Kidney capillary endothelial cell (primary cell): ENCODE measurements at regions not wholly inside any gene's neighbourhood (a gene's known extent, or its start where the extent isn't known, plus 50 kb on each side); places are given as distances from the start of the nearest gene placed in this dataset.
A peak's percentile ranks its signal among the peaks of the same experiment; 100 is the strongest.
"Not testable (repeated sequence)": the region's sequence is repeated elsewhere in the genome, so short reads cannot be mapped to it uniquely, and the experiment has no call there.

Experiments
- DNase-seq: peaks from one replicate; pipeline ENCODE4 v3.0.0-alpha.2; 2018; ENCODE audit warnings: low spot score

- DNase-seq = no peak
These were observed 370.3 kb upstream of the JARID2 start for GRCh38 chr6:14875481-14876063.

- peak; percentile 82 for DNase-seq
These were observed 368.9 kb upstream of the JARID2 start for GRCh38 chr6:14876778-14877613.

- DNase-seq = no peak
These were observed 368.1 kb upstream of the JARID2 start for GRCh38 chr6:14877758-14878157.

GRCh38 chr6:14880052-14880451, 365.8 kb upstream of the JARID2 start:
- no peak for DNase-seq

DNA sequence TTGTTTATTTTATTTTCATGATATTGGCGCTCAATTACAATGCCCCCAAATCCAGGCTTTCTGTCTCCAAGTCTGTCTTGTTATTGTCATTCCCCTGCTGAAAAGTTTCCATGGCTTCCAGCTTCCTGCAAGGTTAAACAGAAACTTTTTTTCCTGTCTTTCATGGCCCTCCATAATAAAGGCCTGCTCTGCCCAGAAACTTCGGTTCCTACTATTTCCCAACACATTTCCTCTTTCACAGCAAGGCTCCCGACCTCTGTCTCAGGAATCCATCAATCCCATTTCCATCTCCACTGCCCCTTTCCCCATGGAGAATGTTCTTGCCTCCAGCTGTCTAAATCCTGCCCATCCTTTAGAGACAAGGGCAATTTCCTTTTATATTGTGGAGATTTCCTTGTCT, 365.2 kb upstream of the JARID2 start:
- DNase-seq = peak; percentile 18

- peak; percentile 88 for DNase-seq
These were observed 364.5 kb upstream of the JARID2 start for GRCh38 chr6:14881398-14881797.

GRCh38 chr6:14882394-14883026, 363.4 kb upstream of the JARID2 start:
- DNase-seq = no peak

- DNase-seq = no peak
These were observed 361.9 kb upstream of the JARID2 start for GRCh38 chr6:14883921-14884320.

- no peak for DNase-seq
These were observed 360.4 kb upstream of the JARID2 start for GRCh38 chr6:14885498-14885897.

- DNase-seq = no peak
These were observed 358.7 kb upstream of the JARID2 start for GRCh38 chr6:14887181-14887580.

- no peak for DNase-seq
These were observed 357.8 kb upstream of the JARID2 start for GRCh38 chr6:14887986-14888574.

DNA sequence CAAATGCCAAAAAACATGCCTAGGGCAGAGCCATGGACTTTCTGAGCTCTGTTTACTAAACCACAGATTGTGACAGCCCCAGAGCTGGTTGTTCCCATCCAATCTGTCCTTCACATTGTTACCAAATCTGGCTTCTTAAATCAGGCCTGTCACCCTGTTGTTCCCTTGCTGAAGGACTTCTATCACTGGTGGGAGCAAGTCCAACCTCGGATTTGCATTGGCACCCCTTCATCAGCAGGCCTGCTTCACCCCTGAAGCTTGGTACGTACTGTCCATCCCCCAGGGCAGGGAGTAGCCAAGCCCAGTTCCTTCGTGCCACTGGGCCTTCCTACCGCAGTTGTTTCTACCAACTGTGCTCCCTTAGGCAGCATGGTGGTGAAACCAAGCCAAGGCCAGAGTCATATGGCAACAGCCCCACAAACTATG, 357.3 kb upstream of the JARID2 start:
- no peak for DNase-seq

DNA sequence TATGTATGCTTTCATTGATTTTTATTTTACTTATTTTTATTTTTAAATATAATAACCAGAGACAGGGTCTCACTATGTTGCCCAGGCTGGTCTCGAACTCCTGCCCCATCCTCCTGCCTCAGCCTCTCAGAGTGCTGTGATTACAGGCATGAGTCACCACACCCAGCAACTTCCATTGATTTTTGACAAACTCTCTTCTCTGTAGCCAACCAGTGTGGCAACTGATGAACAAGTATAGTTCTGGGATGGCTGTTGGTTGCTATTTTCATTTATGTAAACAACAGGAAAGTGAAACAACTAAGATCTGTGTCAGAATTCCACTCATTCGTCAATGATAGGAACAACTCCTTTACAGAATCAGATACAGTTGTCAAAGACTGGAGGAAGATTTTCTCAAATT, 356.7 kb upstream of the JARID2 start:
- no peak for DNase-seq

DNA sequence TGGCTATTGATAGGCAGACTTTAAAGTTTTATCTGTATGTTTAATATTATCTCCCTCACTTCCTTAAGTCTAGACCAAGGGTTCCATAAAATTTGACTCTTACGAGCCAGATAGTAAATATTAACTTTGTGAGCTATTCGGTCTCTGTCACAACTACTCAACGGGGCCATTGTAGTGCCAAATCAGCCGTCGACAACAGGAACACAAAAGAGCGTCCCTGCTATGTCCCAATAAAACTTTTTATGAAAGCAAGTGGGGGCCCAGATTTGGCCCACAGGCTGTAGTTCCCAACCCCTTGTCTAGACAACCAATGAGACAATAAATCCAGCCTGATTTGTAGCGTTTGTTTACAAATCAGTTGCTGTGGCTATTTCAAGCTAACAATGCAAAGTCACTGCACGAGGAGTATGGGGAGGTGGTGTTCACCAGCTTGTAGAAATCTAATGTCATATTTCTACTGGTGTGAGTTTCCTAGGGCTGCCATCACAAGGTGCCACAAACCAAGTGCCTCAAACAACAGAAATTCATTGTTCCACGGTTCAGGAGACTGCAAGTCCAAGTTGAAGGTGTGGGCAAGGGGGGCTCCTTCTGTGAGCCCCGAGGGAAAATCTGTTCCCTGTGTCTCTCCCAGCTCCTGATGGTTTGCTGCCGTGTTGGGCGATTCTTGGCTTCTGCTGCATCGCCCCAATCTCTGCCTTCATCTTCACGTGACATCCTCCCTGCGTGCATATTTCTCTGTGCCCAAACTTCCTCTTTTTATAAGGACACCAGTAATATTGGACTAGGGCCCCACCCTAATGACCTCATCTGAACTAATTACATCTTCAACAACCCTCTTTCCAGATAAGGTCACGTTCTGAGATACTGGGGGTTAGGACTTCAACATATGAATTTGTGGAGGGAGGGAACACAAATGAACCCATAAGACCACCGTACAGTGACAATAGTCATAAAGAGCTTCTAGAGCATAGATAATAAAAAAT, 356.0 kb upstream of the JARID2 start:
- DNase-seq = no peak

- DNase-seq = not testable (repeated sequence)
These were observed 354.0 kb upstream of the JARID2 start for GRCh38 chr6:14891820-14892375.

DNA sequence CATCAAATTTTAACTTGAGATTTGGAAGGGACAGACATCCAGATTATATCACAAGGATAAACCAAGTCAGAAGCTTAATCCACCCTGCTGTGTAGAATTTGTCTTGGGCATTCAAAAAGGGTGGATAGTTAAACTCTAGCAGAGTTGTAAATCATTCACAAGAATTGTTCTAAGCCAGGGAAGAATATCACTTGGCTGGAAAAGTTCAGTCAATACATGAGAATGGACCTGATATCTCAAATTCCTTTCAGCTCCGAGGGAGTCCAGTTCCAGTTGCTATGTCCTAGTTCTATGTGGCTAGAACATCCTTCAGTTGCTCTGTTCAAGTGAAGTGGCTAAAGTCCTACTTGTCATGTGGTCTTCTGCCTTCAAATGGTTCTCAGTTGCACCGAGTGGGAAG, 351.8 kb upstream of the JARID2 start:
- DNase-seq = no peak

DNA sequence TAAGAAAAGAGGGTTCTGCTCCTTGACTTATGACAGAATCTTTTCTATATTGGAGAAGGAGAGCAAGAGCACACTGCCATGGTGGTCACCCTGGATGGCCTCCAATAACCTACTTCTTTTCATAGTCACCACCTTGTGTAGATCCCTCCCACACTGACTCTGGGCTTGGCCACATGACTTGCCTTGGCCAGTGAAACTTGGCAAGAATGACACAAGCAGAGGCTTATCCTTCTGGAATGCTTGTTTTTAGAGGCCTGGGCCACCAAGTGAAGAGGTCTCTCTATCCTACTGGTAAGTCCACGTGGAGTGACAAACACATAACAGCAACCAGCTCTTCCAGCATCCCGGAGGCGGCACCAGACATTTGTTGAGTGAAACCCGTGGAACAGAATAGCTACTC, 349.4 kb upstream of the JARID2 start:
- no peak for DNase-seq

DNA sequence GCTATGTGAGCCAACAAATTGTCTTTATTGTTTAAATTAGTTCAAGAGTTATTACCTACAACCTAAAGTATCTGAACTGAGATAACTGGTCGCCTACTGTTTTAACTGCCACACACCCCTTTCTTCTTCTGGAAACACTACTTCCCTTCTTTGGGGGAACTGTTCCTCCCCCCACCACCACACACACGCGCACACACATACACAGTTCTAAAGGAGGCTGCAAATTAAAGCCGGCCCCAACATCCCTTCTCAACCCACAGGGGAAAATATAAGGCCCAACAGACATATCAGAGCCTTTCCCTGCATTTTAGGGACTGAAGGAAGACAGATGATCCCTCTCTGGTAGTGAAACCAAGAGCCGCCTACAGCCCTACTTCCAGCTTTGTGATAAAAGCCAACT, 348.0 kb upstream of the JARID2 start:
- DNase-seq = no peak

- DNase-seq = not testable (repeated sequence)
These were observed 346.4 kb upstream of the JARID2 start for GRCh38 chr6:14899441-14899840.

DNA sequence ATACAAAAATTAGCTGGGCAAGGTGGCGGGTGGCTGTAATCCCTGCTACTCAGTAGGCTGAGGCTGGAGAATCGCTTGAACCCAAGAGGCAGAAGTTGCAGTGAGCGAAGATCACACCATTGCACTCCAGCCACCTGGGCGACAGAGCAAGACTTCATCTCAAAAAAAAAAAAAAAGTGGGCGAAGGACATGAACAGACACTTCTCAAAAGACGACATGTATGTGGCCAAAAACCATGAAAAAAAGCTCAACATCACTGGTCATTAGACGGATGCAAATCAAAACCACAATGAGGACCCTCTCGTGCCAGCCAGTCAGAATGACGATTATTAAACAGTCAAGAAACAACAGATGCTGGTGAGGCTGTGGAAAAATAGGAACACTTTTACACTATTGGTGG, 344.9 kb upstream of the JARID2 start:
- DNase-seq = no peak
